Ovary (tissue), 7 donors: ENCODE measurements at regions not wholly inside any gene's neighbourhood (a gene's known extent, or its start where the extent isn't known, plus 50 kb on each side); places are given as distances from the start of the nearest gene placed in this dataset.

Experiments used
- DNase-seq, 5 donors: peaks; one replicate each; pipeline ENCODE4 v3.0.0-alpha.2; 2019 to 2020
- H3K27ac ChIP-seq, 2 donors: fragments of 200-600 bp; one replicate each; pipeline versions ENCODE4 v1.5.1 to v1.8.0; 2019 to 2022
- H3K27me3 ChIP-seq: fragments of 200-600 bp; one replicate; pipeline ENCODE4 v1.8.0; 2022
- H3K36me3 ChIP-seq: fragments of 200-600 bp; sonication (generic); one replicate; pipeline ENCODE4 v1.5.1; 2019
- H3K4me1 ChIP-seq: one replicate; pipeline ENCODE4 v1.8.1; 2013; ENCODE audit warnings: mild to moderate bottlenecking, moderate library complexity; ENCODE audit not compliant: insufficient read depth
- H3K4me3 ChIP-seq: fragments of 200-600 bp; sonication (generic); one replicate; pipeline ENCODE4 v1.5.1; 2017
- H3K9me3 ChIP-seq, 2 donors: fragments of 200-600 bp in 1 of 2; sonication (generic) in 1 of 2; one replicate each; pipeline versions ENCODE4 v1.5.1 to v1.8.1; 2013 to 2019; ENCODE audit warnings: mild to moderate bottlenecking in 1 of 2, moderate library complexity in 1 of 2
- EP300 ChIP-seq: sonication (generic); formaldehyde crosslinking; IDR thresholded peaks from one replicate; pipeline ENCODE4 v1.6.1; 2017; ENCODE audit warnings: antibody characterized with exemption
- POLR2A ChIP-seq: fragments of 450-650 bp; IDR thresholded peaks from one replicate; pipeline ENCODE4 v1.6.1; 2017; ENCODE audit warnings: antibody characterized with exemption, mild to moderate bottlenecking, moderate library complexity
- WGBS, 3 donors: extraction: QIAGEN DNeasy Blood & Tissue Kit in 1 of 3; methylation state at CpG; one replicate each; pipeline versions ENCODE4 v1.1.5 to v1.1.7; 2013 to 2017; 5-methylcytosine and 5-hydroxymethylcytosine counted together
- intact Hi-C, 4 donors: fragments of 100-400 bp; cut with DNase I; formaldehyde crosslinking; loops; one replicate each; pipeline versions ENCODE4 v1.11.0 to v1.15.1; 2022 to 2023
- TF ChIP-seq, protein P1 (sequence below), 3 donors: fragments of 450-650 bp in 2 of 3; fragments of 200-600 bp in 1 of 3; IDR thresholded peaks; one replicate each; pipeline versions ENCODE4 v1.5.1 to v1.8.0; 2016 to 2022; ENCODE audit warnings: antibody characterized with exemption in 3 of 3, mild to moderate bottlenecking in 1 of 3
- donor health status: DM: no; HTN: no; CAD: no; lungs with moderate emphysema.
- donor health status: DM: no; HTN: no; CAD: no.
- donor health status: Bipolar disorder and iron deficiency.
- donor health status: DM: no; HTN: no; CAD: no.
- donor health status: DM: yes; HTN: yes; CAD: no.

DNA sequence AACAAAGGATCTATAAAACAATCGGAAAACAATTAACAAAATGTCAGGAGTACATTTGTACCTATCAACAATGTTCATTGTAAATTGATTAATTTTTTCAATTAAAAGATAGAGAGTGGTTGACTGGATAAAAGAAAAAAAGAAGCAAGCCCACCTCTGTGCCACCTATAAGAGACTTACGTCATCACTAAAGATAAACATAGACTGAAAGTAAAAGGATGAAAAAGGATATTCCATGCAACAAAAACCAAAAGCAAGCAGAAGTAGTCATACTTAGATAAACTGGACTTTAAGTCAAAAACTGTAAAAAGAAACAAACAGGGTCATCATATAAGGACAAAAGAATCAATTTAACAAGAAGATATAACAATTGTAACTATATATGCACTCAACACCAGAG is 197.4 kb downstream of the RASEF start:
- no peak overlapping the region for H3K27ac ChIP-seq
- H3K27me3 ChIP-seq: no peaks in the 10 kb centered on the region
- DNase-seq: no peak
- no peaks in the 10 kb centered on the region for H3K4me1 ChIP-seq
- intact Hi-C loops: no loop called here
- H3K36me3 ChIP-seq: no peaks in the 10 kb centered on the region
- H3K4me3 ChIP-seq: no peak overlapping the region
- WGBS, 3 donors: 91 to 96% (median 94%) methylated on average over 2 of the region's 2 CpGs
- no peak for TF ChIP-seq EP300
- TF ChIP-seq POLR2A: no peak
- TF ChIP-seq, protein P1, sequence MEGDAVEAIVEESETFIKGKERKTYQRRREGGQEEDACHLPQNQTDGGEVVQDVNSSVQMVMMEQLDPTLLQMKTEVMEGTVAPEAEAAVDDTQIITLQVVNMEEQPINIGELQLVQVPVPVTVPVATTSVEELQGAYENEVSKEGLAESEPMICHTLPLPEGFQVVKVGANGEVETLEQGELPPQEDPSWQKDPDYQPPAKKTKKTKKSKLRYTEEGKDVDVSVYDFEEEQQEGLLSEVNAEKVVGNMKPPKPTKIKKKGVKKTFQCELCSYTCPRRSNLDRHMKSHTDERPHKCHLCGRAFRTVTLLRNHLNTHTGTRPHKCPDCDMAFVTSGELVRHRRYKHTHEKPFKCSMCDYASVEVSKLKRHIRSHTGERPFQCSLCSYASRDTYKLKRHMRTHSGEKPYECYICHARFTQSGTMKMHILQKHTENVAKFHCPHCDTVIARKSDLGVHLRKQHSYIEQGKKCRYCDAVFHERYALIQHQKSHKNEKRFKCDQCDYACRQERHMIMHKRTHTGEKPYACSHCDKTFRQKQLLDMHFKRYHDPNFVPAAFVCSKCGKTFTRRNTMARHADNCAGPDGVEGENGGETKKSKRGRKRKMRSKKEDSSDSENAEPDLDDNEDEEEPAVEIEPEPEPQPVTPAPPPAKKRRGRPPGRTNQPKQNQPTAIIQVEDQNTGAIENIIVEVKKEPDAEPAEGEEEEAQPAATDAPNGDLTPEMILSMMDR (IDR thresholded peaks at IDR 0.05): no peak
- H3K9me3 ChIP-seq: no peaks in the 10 kb centered on the region

DNA sequence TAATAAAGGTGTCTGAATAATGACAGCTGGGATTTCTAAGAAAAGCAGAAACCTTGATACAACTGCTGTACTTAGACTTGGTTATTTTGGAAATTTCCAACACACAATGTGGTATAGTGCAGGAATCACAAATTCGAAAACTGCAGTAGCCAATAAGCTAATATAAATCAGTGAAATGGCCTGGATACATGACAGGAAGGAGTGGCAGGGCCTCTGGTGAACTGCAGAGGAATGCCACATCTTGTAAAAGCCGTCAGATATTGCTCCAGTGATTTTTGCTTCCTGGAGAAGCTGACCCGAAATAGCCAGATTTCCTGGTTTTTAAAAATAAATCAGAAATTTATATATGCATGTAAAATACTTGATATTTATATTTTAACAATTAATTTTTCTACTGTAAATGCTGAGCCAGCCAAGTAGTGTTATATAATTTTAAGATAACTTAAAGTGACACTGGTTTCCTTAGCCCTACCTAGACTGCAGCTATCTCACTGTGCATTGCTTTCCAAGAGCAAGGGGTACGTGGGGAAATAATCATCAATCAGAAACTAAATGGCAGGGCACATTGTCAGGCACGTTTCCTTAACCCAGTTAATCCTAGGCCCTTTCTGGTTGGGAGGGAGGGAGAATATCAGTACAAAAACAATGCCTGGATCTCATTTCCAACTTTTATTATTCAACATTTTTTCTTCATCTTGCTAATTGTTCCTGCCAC is 182.4 kb downstream of the RASEF start:
- no peaks in the 10 kb centered on the region for H3K9me3 ChIP-seq
- TF ChIP-seq EP300: no peak
- TF ChIP-seq, protein P1 (IDR thresholded peaks at IDR 0.05): no peak
- TF ChIP-seq POLR2A: no peak
- no peaks in the 10 kb centered on the region for H3K4me1 ChIP-seq
- H3K27me3 ChIP-seq: no peaks in the 10 kb centered on the region
- no peak for DNase-seq
- H3K27ac ChIP-seq: no peak overlapping the region
- no peaks in the 10 kb centered on the region for H3K36me3 ChIP-seq
- no peak overlapping the region for H3K4me3 ChIP-seq
- 60 to 72% (median 69%) methylated on average over 5 of the region's 5 CpGs for WGBS, 3 donors
- intact Hi-C loops: no loop called here

DNA sequence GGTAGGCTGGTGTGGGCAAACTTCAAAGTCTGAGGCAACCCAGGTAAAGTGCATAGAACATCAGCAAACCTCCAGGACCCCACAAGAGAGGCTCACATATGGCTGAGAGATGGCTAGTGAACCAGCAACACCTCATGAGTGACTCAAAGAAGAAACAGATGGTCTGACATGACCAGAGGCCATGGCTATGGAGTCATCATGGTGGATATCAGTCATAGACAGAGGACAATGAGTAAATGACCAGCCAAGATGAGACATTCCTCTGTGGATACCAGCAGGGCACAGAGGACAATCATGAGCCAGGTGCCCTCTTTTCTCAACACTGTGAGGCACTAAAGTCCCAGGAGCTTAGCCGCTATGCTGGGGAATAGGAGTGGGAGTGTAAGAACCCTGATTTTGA is 180.8 kb downstream of the RASEF start:
- DNase-seq: no peak
- intact Hi-C loops: no loop called here
- no peaks in the 10 kb centered on the region for H3K4me1 ChIP-seq
- no peak overlapping the region for H3K4me3 ChIP-seq
- no peaks in the 10 kb centered on the region for H3K27me3 ChIP-seq
- no peak overlapping the region for H3K27ac ChIP-seq
- WGBS, 3 donors: 90 to 98% (median 94%) methylated on average over 1 of the region's 1 CpG
- no peaks in the 10 kb centered on the region for H3K36me3 ChIP-seq
- no peaks in the 10 kb centered on the region for H3K9me3 ChIP-seq
- TF ChIP-seq POLR2A (no peak), EP300 (no peak)
- TF ChIP-seq, protein P1 (IDR thresholded peaks at IDR 0.05): no peak

DNA sequence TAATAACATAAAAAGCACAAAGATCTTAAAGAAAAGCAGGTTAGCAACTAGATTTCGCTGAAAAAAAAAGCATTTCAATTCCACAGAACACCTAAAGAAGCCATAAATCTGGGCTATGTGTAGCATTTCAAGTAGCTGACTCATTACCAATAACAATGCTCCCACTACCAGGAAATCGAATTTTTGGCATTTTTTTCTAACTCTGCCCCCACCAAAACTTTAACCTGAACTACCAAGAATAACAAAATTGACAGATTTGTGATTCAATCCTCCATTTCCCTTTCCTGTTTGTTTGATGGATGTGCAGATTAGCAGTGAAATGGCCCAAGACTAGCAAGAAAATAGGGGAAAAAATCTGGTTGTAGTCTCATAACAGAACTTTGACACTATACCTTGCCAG is 180.2 kb downstream of the RASEF start:
- TF ChIP-seq, protein P1 (IDR thresholded peaks at IDR 0.05): no peak
- no peak for TF ChIP-seq POLR2A
- TF ChIP-seq EP300: no peak
- no peak overlapping the region for H3K27ac ChIP-seq
- intact Hi-C loops: no loop called here
- no peaks in the 10 kb centered on the region for H3K27me3 ChIP-seq
- no peaks in the 10 kb centered on the region for H3K4me1 ChIP-seq
- no peaks in the 10 kb centered on the region for H3K9me3 ChIP-seq
- DNase-seq: no peak
- no peaks in the 10 kb centered on the region for H3K36me3 ChIP-seq
- H3K4me3 ChIP-seq: no peak overlapping the region
- 33 to 46% (median 37%) methylated on average over 2 of the region's 2 CpGs for WGBS, 3 donors
